Uterus (tissue), 2 donors: ENCODE measurements at regions not wholly inside any gene's neighbourhood (a gene's known extent, or its start where the extent isn't known, plus 50 kb on each side); places are given as distances from the start of the nearest gene placed in this dataset.

Experiments used
- POLR2A ChIP-seq, 2 donors: fragments of 450-650 bp; IDR thresholded peaks; one replicate each; pipeline ENCODE4 v1.6.1; 2016; ENCODE audit warnings: antibody characterized with exemption in 2 of 2, mild to moderate bottlenecking in 1 of 2, moderate library complexity in 1 of 2
- TF ChIP-seq, protein P1 (sequence below), 4 experiments: fragments of 200-600 bp in 2 of 4; fragments of 450-650 bp in 2 of 4; sonication (generic) in 2 of 4; IDR thresholded peaks; one replicate each; pipeline ENCODE4 v1.5.1; 2016 to 2019; ENCODE audit warnings: antibody characterized with exemption in 4 of 4, mild to moderate bottlenecking in 2 of 4, moderate library complexity in 1 of 4

DNA sequence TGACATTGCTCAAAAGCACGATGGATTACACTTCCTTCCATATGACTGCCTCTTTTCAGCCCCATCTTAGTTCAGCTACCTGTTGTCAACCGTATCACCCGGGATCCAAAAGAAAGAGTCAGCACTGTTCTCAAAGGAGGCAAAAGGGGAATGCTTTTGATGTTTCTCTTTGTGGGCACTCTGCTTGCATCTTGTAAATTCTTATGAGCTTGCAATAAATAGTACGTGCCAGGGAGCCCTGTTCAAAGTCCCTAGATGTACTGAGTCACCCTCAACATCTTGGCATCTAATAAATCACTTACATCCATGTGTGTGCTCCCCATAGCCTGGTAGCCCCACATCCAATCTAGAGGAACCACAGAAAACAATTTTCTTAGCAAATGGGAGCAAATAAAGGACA, 256.9 kb downstream of the SUCLG1 start:
- TF ChIP-seq, protein P1, sequence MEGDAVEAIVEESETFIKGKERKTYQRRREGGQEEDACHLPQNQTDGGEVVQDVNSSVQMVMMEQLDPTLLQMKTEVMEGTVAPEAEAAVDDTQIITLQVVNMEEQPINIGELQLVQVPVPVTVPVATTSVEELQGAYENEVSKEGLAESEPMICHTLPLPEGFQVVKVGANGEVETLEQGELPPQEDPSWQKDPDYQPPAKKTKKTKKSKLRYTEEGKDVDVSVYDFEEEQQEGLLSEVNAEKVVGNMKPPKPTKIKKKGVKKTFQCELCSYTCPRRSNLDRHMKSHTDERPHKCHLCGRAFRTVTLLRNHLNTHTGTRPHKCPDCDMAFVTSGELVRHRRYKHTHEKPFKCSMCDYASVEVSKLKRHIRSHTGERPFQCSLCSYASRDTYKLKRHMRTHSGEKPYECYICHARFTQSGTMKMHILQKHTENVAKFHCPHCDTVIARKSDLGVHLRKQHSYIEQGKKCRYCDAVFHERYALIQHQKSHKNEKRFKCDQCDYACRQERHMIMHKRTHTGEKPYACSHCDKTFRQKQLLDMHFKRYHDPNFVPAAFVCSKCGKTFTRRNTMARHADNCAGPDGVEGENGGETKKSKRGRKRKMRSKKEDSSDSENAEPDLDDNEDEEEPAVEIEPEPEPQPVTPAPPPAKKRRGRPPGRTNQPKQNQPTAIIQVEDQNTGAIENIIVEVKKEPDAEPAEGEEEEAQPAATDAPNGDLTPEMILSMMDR (IDR thresholded peaks at IDR 0.05) = no peak
- TF ChIP-seq POLR2A (IDR thresholded peaks at IDR 0.05) = no peak
